H9 (cell line): ENCODE measurements at regions not wholly inside any gene's neighbourhood (a gene's known extent, or its start where the extent isn't known, plus 50 kb on each side); places are given as distances from the start of the nearest gene placed in this dataset.

Experiments used
- DNase-seq: peaks from one replicate; pipeline ENCODE4 v3.0.0-alpha.2; 2017
- H2AFZ ChIP-seq: one replicate; pipeline ENCODE4 v1.6.1; 2013; ENCODE audit warnings: mild to moderate bottlenecking, low read length, control low read depth, moderate library complexity
- H2AK5ac ChIP-seq: 2 replicates; pipeline ENCODE4 v1.6.1; 2013; ENCODE audit warnings: low read length, control low read depth, mixed read lengths; ENCODE audit not compliant: insufficient read length
- H2BK120ac ChIP-seq: one replicate; pipeline ENCODE4 v1.6.1; 2013; ENCODE audit warnings: low read depth, mild to moderate bottlenecking, low read length, control low read depth, inconsistent platforms; ENCODE audit not compliant: poor library complexity, severe bottlenecking
- H2BK12ac ChIP-seq: 2 replicates; pipeline ENCODE4 v1.6.1; 2013; ENCODE audit warnings: low read length, control low read depth, mixed read lengths, low read depth; ENCODE audit not compliant: insufficient read length
- H2BK15ac ChIP-seq: 2 replicates; pipeline ENCODE4 v1.6.1; 2013; ENCODE audit warnings: low read depth, low read length, control low read depth
- H2BK20ac ChIP-seq: one replicate; pipeline ENCODE4 v1.6.1; 2013; ENCODE audit warnings: low read depth, mild to moderate bottlenecking, low read length, control low read depth, inconsistent platforms; ENCODE audit not compliant: poor library complexity, severe bottlenecking
- H2BK5ac ChIP-seq: 2 replicates; pipeline ENCODE4 v1.6.1; 2013; ENCODE audit warnings: low read length, control low read depth, mixed read lengths; ENCODE audit not compliant: insufficient read length
- H3K14ac ChIP-seq: 2 replicates; pipeline ENCODE4 v1.6.1; 2013; ENCODE audit warnings: low read length, control low read depth; ENCODE audit not compliant: insufficient read depth
- H3K18ac ChIP-seq: 2 replicates; pipeline ENCODE4 v1.6.1; 2013; ENCODE audit warnings: low read depth, mild to moderate bottlenecking, mixed read lengths, low read length, control low read depth; ENCODE audit not compliant: insufficient read length
- H3K23ac ChIP-seq: 2 replicates; pipeline ENCODE4 v1.6.1; 2013; ENCODE audit warnings: low read length, control low read depth, mixed read lengths, low read depth; ENCODE audit not compliant: insufficient read length
- H3K23me2 ChIP-seq: 2 replicates; pipeline ENCODE4 v1.6.1; 2013; ENCODE audit warnings: low read depth, mild to moderate bottlenecking, mixed read lengths, low read length, control low read depth; ENCODE audit not compliant: insufficient read length, poor library complexity, severe bottlenecking
- H3K27ac ChIP-seq: 2 replicates; pipeline ENCODE4 v1.5.1; 2013; ENCODE audit warnings: low read length, control low read depth, mixed read lengths, low read depth; ENCODE audit not compliant: insufficient read length
- H3K27me3 ChIP-seq: 2 replicates; pipeline ENCODE4 v1.6.1; 2013; ENCODE audit warnings: low read length, control low read depth, inconsistent platforms; ENCODE audit not compliant: insufficient read depth
- H3K4ac ChIP-seq: 2 replicates; pipeline ENCODE4 v1.6.1; 2013; ENCODE audit warnings: low read depth, mild to moderate bottlenecking, control low read depth, inconsistent platforms, low read length, moderate library complexity
- H3K4me1 ChIP-seq: 2 replicates; pipeline ENCODE4 v1.6.1; 2013; ENCODE audit warnings: low read length, control low read depth, inconsistent platforms; ENCODE audit not compliant: insufficient read depth
- H3K4me2 ChIP-seq: 2 replicates; pipeline ENCODE4 v1.6.1; 2013; ENCODE audit warnings: low read length, control low read depth, mixed read lengths; ENCODE audit not compliant: insufficient read length, insufficient read depth
- H3K56ac ChIP-seq: 2 replicates; pipeline ENCODE4 v1.6.1; 2013; ENCODE audit warnings: low read depth, mild to moderate bottlenecking, mixed read lengths, low read length, control low read depth; ENCODE audit not compliant: insufficient read length
- H3K79me1 ChIP-seq: 2 replicates; pipeline ENCODE4 v1.6.1; 2013; ENCODE audit warnings: low read depth, mild to moderate bottlenecking, moderate library complexity, low read length, control low read depth, inconsistent platforms; ENCODE audit not compliant: insufficient read depth, poor library complexity, severe bottlenecking
- H3K79me2 ChIP-seq: 2 replicates; pipeline ENCODE4 v1.6.1; 2013; ENCODE audit warnings: low read length, control low read depth, inconsistent platforms; ENCODE audit not compliant: insufficient read depth
- H3K9ac ChIP-seq: 2 replicates; pipeline ENCODE4 v1.6.1; 2013; ENCODE audit warnings: low read length, control low read depth, mixed read lengths; ENCODE audit not compliant: insufficient read length; ENCODE audit errors: extremely low read depth
- H3K9me3 ChIP-seq: one replicate; pipeline ENCODE4 v1.6.1; 2013; ENCODE audit warnings: low read depth, low read length, inconsistent platforms; ENCODE audit not compliant: control insufficient read depth
- H3T11ph ChIP-seq: one replicate; pipeline ENCODE4 v1.6.1; 2013; ENCODE audit warnings: mild to moderate bottlenecking, low read length, control low read depth, inconsistent platforms
- H4K20me1 ChIP-seq: one replicate; pipeline ENCODE4 v1.6.1; 2013; ENCODE audit not compliant: control insufficient read depth, insufficient read length, insufficient read depth
- H4K5ac ChIP-seq: 2 replicates; pipeline ENCODE4 v1.6.1; 2013; ENCODE audit warnings: low read depth, mild to moderate bottlenecking, mixed read lengths, low read length, control low read depth; ENCODE audit not compliant: insufficient read length
- H4K8ac ChIP-seq: replicated peaks from 2 replicates; pipeline ENCODE4 v1.6.1; 2013; ENCODE audit warnings: low read length, control low read depth, mixed read lengths, low read depth; ENCODE audit not compliant: insufficient read length
- H4K91ac ChIP-seq: 2 replicates; pipeline ENCODE4 v1.6.1; 2013; ENCODE audit warnings: low read depth, mild to moderate bottlenecking, moderate library complexity, mixed read lengths, low read length, control low read depth; ENCODE audit not compliant: insufficient read length
- H3K27ac Mint-ChIP-seq, 3 experiments: 2 replicates in 2 of 3; 3 replicates in 1 of 3; pipeline ENCODE4 v1.8.0; 2020 to 2021; ENCODE audit warnings: mixed read lengths in 3 of 3, mild to moderate bottlenecking in 1 of 3, moderate library complexity in 1 of 3
- H3K27me3 Mint-ChIP-seq: 2 replicates; pipeline ENCODE4 v1.8.0; 2021; ENCODE audit warnings: low read depth, mild to moderate bottlenecking, moderate library complexity, mixed read lengths
- H3K36me3 Mint-ChIP-seq, 3 experiments: 2 replicates in 2 of 3; 3 replicates in 1 of 3; pipeline ENCODE4 v1.8.0; 2020 to 2021; ENCODE audit warnings: low read depth in 3 of 3, mixed read lengths in 3 of 3; ENCODE audit not compliant: insufficient read depth in 1 of 3
- H3K4me1 Mint-ChIP-seq, 2 experiments: 2 replicates each; pipeline ENCODE4 v1.8.0; 2020; ENCODE audit warnings: mixed read lengths in 2 of 2
- H3K4me3 Mint-ChIP-seq, 2 experiments: 2 replicates in 1 of 2; 3 replicates in 1 of 2; pipeline ENCODE4 v1.8.0; 2020 to 2021; ENCODE audit warnings: mild to moderate bottlenecking in 2 of 2, mixed read lengths in 2 of 2, moderate library complexity in 1 of 2
- H3K9me3 Mint-ChIP-seq, 2 experiments: 2 replicates in 1 of 2; 3 replicates in 1 of 2; pipeline ENCODE4 v1.8.0; 2020; ENCODE audit warnings: mild to moderate bottlenecking in 2 of 2, mixed read lengths in 2 of 2, moderate library complexity in 1 of 2
- CTCF ChIP-seq: fragments of 200-600 bp; sonication (generic); conservative IDR thresholded peaks from 3 replicates; pipeline ENCODE4 v1.8.0; 2021; ENCODE audit warnings: antibody characterized with exemption, mild to moderate bottlenecking
- WGBS: extraction: QIAGEN DNeasy Blood & Tissue Kit; methylation state at CpG from one replicate; pipeline ENCODE4 v1.1.7; 2013; ENCODE audit warnings: missing lambda C conversion rate, low lambda C conversion rate, mixed read lengths; ENCODE audit not compliant: insufficient read length; ENCODE audit errors: extremely low coverage; 5-methylcytosine and 5-hydroxymethylcytosine counted together

- no peak for DNase-seq
- no peak for TF ChIP-seq CTCF
- H3K27me3 ChIP-seq: no peaks in the 10 kb centered on the region
- no peak overlapping the region for H3K18ac ChIP-seq
- H3K4me1 ChIP-seq: no peaks in the 10 kb centered on the region
- H4K8ac ChIP-seq: no peak overlapping the region
- peaks cover 4% of the 10 kb centered on the region for H3K27me3 Mint-ChIP-seq
- H3T11ph ChIP-seq: no peak overlapping the region
- no peak overlapping the region for H3K23ac ChIP-seq
- H3K9me3 Mint-ChIP-seq: peaks cover 0 to 5% of the 10 kb centered on the region in 2 experiments; a peak in 4 of 5 replicates
- H3K4me2 ChIP-seq: no peak overlapping the region
- no peak overlapping the region for H3K4ac ChIP-seq
- peaks cover 0 to 5% of the 10 kb centered on the region in 2 experiments; a peak in 1 of 4 replicates for H3K4me1 Mint-ChIP-seq
- no peak overlapping the region for H2BK120ac ChIP-seq
- no peak overlapping the region for H3K56ac ChIP-seq
- H3K9me3 ChIP-seq: no peaks in the 10 kb centered on the region
- H3K14ac ChIP-seq: no peak overlapping the region
- no peak overlapping the region for H3K4me3 Mint-ChIP-seq
- WGBS: no CpG with 5 or more reads among the region's 7 CpGs
- no peak overlapping the region for H3K27ac Mint-ChIP-seq
- H2BK15ac ChIP-seq: no peak overlapping the region
- H2BK20ac ChIP-seq: no peak overlapping the region
- no peaks in the 10 kb centered on the region for H3K79me2 ChIP-seq
- no peak overlapping the region for H2BK12ac ChIP-seq
- H3K27ac ChIP-seq: no peak overlapping the region
- no peaks in the 10 kb centered on the region; a peak in 2 of 7 replicates for H3K36me3 Mint-ChIP-seq
- H3K9ac ChIP-seq: no peak overlapping the region
- no peak overlapping the region for H4K91ac ChIP-seq
- no peaks in the 10 kb centered on the region for H4K20me1 ChIP-seq
- H4K5ac ChIP-seq: no peak overlapping the region
- no peak overlapping the region for H2AK5ac ChIP-seq
- no peaks in the 10 kb centered on the region for H3K79me1 ChIP-seq
- H2BK5ac ChIP-seq: no peak overlapping the region
- no peak overlapping the region for H2AFZ ChIP-seq
- H3K23me2 ChIP-seq: no peaks in the 10 kb centered on the region
These were observed 176.0 kb upstream of the FOXQ1 start for GRCh38 chr6:1135726-1136414.
